WTC11 (cell line): ENCODE measurements at regions not wholly inside any gene's neighbourhood (a gene's known extent, or its start where the extent isn't known, plus 50 kb on each side); places are given as distances from the start of the nearest gene placed in this dataset.

ENCODE experiments used
- ELF4 ChIP-seq: sonication (generic); formaldehyde crosslinking; IDR thresholded peaks from 2 replicates; pipeline ENCODE4 v1.8.1; 2022; ENCODE audit warnings: low read depth, mild to moderate bottlenecking, moderate library complexity, missing genetic modification reagents
- GABPB1 ChIP-seq: sonication (generic); formaldehyde crosslinking; IDR thresholded peaks from 2 replicates; pipeline ENCODE4 v1.8.1; 2023; ENCODE audit warnings: mild to moderate bottlenecking, missing genetic modification reagents
- IRF2 ChIP-seq: sonication (generic); formaldehyde crosslinking; IDR thresholded peaks from 2 replicates; pipeline ENCODE4 v1.8.0; 2022; ENCODE audit warnings: low read depth, missing genetic modification reagents, borderline replicate concordance
- NFYB ChIP-seq: sonication (generic); formaldehyde crosslinking; conservative IDR thresholded peaks from 2 replicates; pipeline ENCODE4 v1.8.0; 2022; ENCODE audit warnings: low read depth, missing genetic modification reagents
- NR2C2 ChIP-seq: sonication (generic); formaldehyde crosslinking; IDR thresholded peaks from 2 replicates; pipeline ENCODE4 v1.8.0; 2022; ENCODE audit warnings: mild to moderate bottlenecking, missing genetic modification reagents
- TEAD4 ChIP-seq: sonication (generic); formaldehyde crosslinking; IDR thresholded peaks from 2 replicates; pipeline ENCODE4 v1.8.0; 2022; ENCODE audit warnings: mild to moderate bottlenecking, missing genetic modification reagents
- TP53 ChIP-seq: sonication (generic); formaldehyde crosslinking; IDR thresholded peaks from 2 replicates; pipeline ENCODE4 v1.8.1; 2023; ENCODE audit warnings: mild to moderate bottlenecking, missing genetic modification reagents
- ZBTB21 ChIP-seq: sonication (generic); formaldehyde crosslinking; IDR thresholded peaks from 2 replicates; pipeline ENCODE4 v1.8.1; 2023; ENCODE audit warnings: mild to moderate bottlenecking, missing genetic modification reagents, borderline replicate concordance
- ZNF263 ChIP-seq: sonication (generic); formaldehyde crosslinking; IDR thresholded peaks from 2 replicates; pipeline ENCODE4 v1.8.1; 2022; ENCODE audit warnings: low read depth, mild to moderate bottlenecking, moderate library complexity, missing genetic modification reagents
- TF ChIP-seq, protein P1 (sequence below): fragments of 200-600 bp; IDR thresholded peaks from 2 replicates; pipeline ENCODE4 v1.8.0; 2022; ENCODE audit warnings: antibody characterized with exemption
- TF ChIP-seq, protein P2 (sequence below): sonication (generic); formaldehyde crosslinking; conservative IDR thresholded peaks from 2 replicates; pipeline ENCODE4 v1.8.1; 2022; ENCODE audit warnings: mild to moderate bottlenecking, missing genetic modification reagents
- TF ChIP-seq, protein P3 (sequence below): sonication (generic); formaldehyde crosslinking; IDR thresholded peaks from 2 replicates; pipeline ENCODE4 v1.8.1; 2022; ENCODE audit warnings: low read depth, mild to moderate bottlenecking, moderate library complexity, missing genetic modification reagents, borderline replicate concordance
- TF ChIP-seq, protein P4 (sequence below): sonication (generic); formaldehyde crosslinking; IDR thresholded peaks from 2 replicates; pipeline ENCODE4 v1.8.0; 2022; ENCODE audit warnings: mild to moderate bottlenecking, missing genetic modification reagents
- TF ChIP-seq, protein P5 (sequence below): sonication (generic); formaldehyde crosslinking; IDR thresholded peaks from 2 replicates; pipeline ENCODE4 v1.8.0; 2022; ENCODE audit warnings: mild to moderate bottlenecking, missing genetic modification reagents

- no peak for TF ChIP-seq NFYB (CRISPR knock-in tag)
- TF ChIP-seq, protein P1, sequence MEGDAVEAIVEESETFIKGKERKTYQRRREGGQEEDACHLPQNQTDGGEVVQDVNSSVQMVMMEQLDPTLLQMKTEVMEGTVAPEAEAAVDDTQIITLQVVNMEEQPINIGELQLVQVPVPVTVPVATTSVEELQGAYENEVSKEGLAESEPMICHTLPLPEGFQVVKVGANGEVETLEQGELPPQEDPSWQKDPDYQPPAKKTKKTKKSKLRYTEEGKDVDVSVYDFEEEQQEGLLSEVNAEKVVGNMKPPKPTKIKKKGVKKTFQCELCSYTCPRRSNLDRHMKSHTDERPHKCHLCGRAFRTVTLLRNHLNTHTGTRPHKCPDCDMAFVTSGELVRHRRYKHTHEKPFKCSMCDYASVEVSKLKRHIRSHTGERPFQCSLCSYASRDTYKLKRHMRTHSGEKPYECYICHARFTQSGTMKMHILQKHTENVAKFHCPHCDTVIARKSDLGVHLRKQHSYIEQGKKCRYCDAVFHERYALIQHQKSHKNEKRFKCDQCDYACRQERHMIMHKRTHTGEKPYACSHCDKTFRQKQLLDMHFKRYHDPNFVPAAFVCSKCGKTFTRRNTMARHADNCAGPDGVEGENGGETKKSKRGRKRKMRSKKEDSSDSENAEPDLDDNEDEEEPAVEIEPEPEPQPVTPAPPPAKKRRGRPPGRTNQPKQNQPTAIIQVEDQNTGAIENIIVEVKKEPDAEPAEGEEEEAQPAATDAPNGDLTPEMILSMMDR, result no peak
- no peak for TF ChIP-seq TEAD4 (CRISPR knock-in tag)
- TF ChIP-seq TP53 (CRISPR knock-in tag), result no peak
- TF ChIP-seq, protein P2, sequence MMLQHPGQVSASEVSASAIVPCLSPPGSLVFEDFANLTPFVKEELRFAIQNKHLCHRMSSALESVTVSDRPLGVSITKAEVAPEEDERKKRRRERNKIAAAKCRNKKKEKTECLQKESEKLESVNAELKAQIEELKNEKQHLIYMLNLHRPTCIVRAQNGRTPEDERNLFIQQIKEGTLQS (CRISPR knock-in tag), result no peak
- TF ChIP-seq, protein P3, sequence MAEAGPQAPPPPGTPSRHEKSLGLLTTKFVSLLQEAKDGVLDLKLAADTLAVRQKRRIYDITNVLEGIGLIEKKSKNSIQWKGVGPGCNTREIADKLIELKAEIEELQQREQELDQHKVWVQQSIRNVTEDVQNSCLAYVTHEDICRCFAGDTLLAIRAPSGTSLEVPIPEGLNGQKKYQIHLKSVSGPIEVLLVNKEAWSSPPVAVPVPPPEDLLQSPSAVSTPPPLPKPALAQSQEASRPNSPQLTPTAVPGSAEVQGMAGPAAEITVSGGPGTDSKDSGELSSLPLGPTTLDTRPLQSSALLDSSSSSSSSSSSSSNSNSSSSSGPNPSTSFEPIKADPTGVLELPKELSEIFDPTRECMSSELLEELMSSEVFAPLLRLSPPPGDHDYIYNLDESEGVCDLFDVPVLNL (CRISPR knock-in tag), result no peak
- TF ChIP-seq, protein P4, sequence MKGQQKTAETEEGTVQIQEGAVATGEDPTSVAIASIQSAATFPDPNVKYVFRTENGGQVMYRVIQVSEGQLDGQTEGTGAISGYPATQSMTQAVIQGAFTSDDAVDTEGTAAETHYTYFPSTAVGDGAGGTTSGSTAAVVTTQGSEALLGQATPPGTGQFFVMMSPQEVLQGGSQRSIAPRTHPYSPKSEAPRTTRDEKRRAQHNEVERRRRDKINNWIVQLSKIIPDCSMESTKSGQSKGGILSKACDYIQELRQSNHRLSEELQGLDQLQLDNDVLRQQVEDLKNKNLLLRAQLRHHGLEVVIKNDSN (CRISPR knock-in tag), result no peak
- no peak for TF ChIP-seq ELF4 (CRISPR knock-in tag)
- no peak for TF ChIP-seq ZNF263 (CRISPR knock-in tag)
- TF ChIP-seq, protein P5, sequence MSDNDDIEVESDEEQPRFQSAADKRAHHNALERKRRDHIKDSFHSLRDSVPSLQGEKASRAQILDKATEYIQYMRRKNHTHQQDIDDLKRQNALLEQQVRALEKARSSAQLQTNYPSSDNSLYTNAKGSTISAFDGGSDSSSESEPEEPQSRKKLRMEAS, result no peak
- TF ChIP-seq ZBTB21 (CRISPR knock-in tag), result no peak
- TF ChIP-seq GABPB1 (CRISPR knock-in tag), result no peak
- no peak for TF ChIP-seq IRF2 (CRISPR knock-in tag)
- TF ChIP-seq NR2C2 (CRISPR knock-in tag), result no peak
Measured at GRCh38 chr14:87815121-87815520, 177.9 kb downstream of the GALC start.
